Erythroblast (primary cell): ENCODE measurements at regions not wholly inside any gene's neighbourhood (a gene's known extent, or its start where the extent isn't known, plus 50 kb on each side); places are given as distances from the start of the nearest gene placed in this dataset.

Source experiments
- DNase-seq, 2 experiments: peaks; one replicate each; lab custom pipeline; 2025; lab: John Stamatoyannopoulos, UW
- GATA1 ChIP-seq: IDR thresholded peaks from 2 replicates; pipeline ENCODE4 v1.6.1; 2011; ENCODE audit warnings: low read depth, mild to moderate bottlenecking, control low read depth, low read length, moderate library complexity
- POLR2A ChIP-seq: IDR thresholded peaks from 2 replicates; pipeline ENCODE4 v1.6.1; 2011; ENCODE audit warnings: mild to moderate bottlenecking, low read length

GRCh38 chr3:139769796-139770195, 92.0 kb upstream of the NMNAT3 start:
- no peak for DNase-seq
- no peak for TF ChIP-seq GATA1
- no peak for TF ChIP-seq POLR2A

- DNase-seq, result no peak
- TF ChIP-seq GATA1, result no peak
- TF ChIP-seq POLR2A, result no peak
These were observed 87.2 kb upstream of the NMNAT3 start for GRCh38 chr3:139764936-139765335.

DNA sequence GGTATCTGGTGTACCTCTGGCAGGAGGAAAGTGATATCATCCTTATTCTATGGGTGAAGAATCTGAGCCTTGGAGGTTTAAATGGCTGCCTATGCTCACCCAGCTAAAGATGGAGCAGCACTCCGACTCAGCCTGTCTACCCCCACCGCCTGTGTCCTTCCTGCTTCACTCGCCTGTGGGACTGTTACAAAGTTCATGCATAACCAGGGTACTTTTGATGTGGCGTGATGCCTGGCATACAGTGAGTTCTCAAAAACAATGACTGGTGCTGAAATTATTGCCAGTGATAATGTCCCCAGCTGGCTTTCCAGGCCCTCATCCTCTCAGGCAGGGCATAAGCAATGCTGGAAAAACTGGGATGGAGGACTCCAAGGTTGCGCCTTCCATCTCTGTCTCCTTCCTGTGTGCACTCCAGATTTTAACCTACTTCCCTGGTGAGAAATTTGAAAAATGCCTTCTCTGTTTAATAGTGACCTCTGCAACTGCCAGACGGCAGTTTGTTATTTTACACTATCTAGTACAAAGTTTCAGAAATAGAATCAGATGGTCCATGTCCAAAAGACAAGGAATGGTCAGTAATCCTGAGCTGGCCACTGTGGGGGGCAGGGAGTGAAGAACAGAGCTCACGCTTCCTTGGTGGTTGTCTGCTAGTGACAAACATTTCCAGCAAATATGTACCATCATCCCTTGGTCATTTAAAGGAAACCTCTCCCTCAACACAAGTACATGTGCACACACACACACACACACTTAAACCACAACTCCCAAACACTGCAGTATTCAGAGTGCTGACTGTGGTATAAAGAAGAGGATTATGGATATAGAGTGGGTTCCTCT, 86.5 kb upstream of the NMNAT3 start:
- DNase-seq, result no peak

DNA sequence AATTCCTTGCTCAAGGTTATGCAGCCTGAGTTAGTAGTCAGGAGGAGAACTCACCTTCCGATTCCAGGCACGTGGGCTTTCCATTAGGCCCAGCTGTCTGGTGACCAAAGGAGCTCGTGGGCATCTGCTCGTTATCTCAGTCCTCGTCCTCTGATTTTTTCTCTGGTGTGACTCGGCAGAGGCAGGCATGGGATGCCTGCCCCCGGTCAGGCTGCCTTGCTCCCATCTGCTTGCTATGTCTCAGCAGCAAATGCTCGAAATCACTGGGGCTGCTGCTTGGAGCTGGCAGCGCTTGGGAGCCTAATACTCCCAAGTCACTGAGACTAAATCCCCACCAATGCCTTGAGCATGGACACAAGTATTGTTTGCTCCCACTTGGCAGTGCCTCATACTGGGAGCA, 84.5 kb upstream of the NMNAT3 start:
- no peak for DNase-seq
- no peak for TF ChIP-seq POLR2A
- TF ChIP-seq GATA1, result no peak

More for the DNA sequence above, 86.5 kb upstream of the NMNAT3 start:
- TF ChIP-seq GATA1 (no peak), POLR2A (no peak)

DNA sequence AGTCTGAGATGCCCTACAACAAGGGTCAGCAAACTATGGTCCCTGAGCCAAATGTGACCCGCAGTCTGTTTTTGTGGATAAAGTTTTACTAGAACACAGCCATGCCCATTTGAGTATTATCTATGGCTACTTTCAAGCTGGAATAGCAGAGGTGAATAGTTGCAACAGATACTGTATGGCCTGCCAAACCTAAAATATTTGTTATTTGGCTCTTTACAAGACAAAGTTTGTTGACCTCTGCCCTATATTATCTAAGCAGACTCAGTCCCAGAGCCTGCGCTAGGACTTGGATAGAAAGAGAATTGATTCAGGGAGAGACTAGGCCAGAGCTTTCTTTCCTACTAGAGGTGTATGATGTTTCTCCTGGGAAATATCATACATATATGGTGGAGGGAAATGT, 81.7 kb upstream of the NMNAT3 start:
- DNase-seq, result no peak
- TF ChIP-seq GATA1, result no peak
- no peak for TF ChIP-seq POLR2A

DNA sequence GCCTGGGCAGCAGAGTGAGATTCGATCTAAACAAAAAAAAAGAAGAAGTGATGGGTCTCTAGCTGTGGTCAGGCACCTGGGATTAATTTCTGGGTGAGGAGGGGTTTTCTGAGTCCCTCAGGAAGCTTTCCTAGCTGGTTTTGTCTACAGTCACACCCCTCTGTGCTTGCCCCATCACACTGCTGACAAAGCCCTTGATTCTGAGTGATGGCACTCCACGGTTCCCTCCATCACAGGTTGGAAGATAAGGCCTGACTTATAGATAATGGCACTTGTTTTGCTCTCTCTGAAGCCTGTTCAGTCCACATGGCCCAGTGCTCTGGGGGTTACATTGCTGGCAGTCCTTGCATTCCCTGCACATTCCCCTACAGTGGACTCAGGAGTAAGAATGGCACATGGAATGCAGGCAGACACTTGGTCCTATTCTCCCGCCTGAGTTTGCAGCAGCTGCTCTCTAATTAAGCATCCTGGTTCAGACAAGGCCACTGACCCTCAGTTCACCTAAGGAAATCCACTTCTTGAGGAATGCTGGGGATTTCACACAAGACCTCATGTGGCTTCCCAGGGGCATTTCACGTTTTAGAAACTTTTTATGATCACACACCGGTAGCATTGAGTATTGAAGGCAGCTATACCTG, 81.0 kb upstream of the NMNAT3 start:
- DNase-seq, result no peak
- no peak for TF ChIP-seq GATA1
- TF ChIP-seq POLR2A, result no peak

- TF ChIP-seq POLR2A (no peak), GATA1 (no peak)
- DNase-seq, result no peak
These were observed 79.8 kb upstream of the NMNAT3 start for GRCh38 chr3:139757448-139758030.

DNA sequence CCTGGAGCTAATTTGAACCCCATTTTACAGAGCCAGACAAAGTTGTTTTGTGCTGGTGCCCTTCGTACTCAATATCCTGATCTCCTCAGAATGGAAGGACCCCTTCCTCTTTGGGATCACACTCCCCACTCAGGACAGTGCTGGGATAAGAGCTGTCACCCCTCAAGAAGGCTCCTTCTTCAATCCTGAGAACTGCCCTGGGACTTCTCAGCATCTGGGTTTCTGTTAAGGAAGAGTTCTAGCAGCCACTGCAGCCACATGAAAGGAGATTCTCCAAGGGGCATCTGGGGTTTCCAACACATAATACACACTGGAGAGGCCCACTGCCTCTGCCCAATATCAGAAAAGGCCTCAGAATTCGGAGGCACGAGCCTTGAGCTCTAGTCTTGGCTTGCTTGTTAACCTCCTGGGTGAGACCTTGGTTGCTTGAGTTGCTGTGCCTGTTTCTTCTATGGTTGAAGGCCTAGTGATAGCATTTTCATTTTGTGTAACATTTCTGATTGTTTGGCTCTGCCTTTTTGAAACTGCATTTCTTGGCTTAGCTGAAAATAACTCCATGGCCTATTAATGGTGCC, 78.8 kb upstream of the NMNAT3 start:
- DNase-seq, result no peak
- TF ChIP-seq POLR2A, result no peak
- TF ChIP-seq GATA1, result no peak

DNA sequence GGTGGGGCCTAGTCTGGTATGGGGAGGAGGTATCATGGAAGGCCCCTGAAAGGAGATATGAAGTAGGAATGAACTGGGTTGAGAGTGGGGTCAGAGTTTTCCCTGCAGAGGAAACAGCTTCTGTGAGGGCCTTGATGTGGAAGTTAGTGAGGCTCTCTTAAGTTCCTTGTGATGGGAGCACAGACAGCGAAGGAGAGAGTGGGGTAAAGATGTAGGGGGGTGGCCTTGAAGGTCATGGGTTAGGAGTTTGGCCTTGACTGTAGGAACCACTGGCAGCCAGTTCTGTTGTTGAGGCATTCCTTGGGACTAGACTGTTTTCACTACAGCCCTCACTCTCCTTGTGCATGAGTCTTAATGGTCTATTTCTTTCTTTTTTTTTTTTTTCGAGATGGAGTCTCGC, 77.8 kb upstream of the NMNAT3 start:
- no peak for TF ChIP-seq POLR2A
- no peak for DNase-seq

DNA sequence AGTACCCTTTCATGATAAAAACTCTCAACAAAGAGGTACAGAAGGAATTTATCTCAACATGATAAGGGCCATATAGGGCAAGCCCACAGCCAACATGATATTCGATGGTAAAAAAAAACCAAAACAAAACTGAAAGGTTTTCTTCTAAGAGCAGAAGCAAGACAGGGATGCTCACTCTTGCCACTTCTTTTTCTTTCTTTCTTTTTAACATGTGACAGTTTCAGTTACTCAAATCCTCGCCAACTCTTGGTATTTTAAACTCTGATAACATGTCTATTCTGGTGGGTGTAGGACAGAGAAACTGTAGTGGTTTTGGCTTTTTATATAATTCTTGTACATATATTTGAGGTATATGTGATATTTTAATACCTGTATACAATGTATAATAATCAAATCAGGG, 74.0 kb upstream of the NMNAT3 start:
- no peak for DNase-seq

GRCh38 chr3:139746481-139746880, 68.7 kb upstream of the NMNAT3 start:
- no peak for DNase-seq
- no peak for TF ChIP-seq POLR2A
- TF ChIP-seq GATA1, result no peak

More for the DNA sequence above, 74.0 kb upstream of the NMNAT3 start:
- TF ChIP-seq POLR2A, result no peak
- no peak for TF ChIP-seq GATA1

- TF ChIP-seq GATA1, result no peak
- TF ChIP-seq POLR2A, result no peak
- DNase-seq, result no peak
These were observed 68.1 kb upstream of the NMNAT3 start for GRCh38 chr3:139745831-139746230.

DNA sequence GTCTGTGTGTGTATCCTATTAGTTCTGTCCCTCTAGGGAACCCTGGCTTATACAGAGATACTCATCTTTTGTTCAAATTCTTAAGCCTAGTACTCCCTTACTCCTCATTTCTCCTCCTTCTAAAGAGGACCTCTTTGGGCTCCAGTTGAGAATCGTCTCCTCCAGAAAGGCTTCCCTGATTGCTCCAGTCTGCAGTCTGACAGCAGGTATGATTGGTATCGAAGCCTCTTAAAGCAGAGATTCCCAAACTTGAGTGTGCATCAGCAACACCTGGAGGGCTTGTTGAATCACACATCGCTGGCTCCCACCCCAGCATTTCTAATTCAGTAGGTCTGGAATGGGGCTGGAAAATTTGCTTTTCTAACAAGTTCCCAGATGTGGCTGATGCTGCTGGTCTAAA, 60.9 kb upstream of the NMNAT3 start:
- TF ChIP-seq GATA1, result no peak
- TF ChIP-seq POLR2A, result no peak
- no peak for DNase-seq

- TF ChIP-seq GATA1, result no peak
- no peak for TF ChIP-seq POLR2A
- DNase-seq, result no peak
These were observed 60.0 kb upstream of the NMNAT3 start for GRCh38 chr3:139737682-139738361.
